Cardiac muscle cell (in vitro differentiated cells and primary cell): ENCODE measurements at regions not wholly inside any gene's neighbourhood (a gene's known extent, or its start where the extent isn't known, plus 50 kb on each side); places are given as distances from the start of the nearest gene placed in this dataset.
A peak's percentile ranks its signal among the peaks of the same experiment; 100 is the strongest.

ENCODE experiments used
- DNase-seq, 2 donors: peaks; one replicate each; pipeline versions ENCODE4 v3.0.0 to v3.0.0-alpha.2; 2010 to 2017; ENCODE audit warnings: low read depth in 1 of 2, low spot score in 1 of 2
- H3K27ac ChIP-seq: fragments of 200-600 bp; sonication (generic); 2 replicates; pipeline ENCODE4 v1.5.1; 2016
- H3K27me3 ChIP-seq: fragments of 200-600 bp; sonication (generic); 2 replicates; pipeline ENCODE4 v1.6.0; 2016; ENCODE audit warnings: control low read depth
- H3K36me3 ChIP-seq: fragments of 200-600 bp; sonication (generic); 2 replicates; pipeline ENCODE4 v1.5.1; 2016; ENCODE audit warnings: control low read depth
- H3K4me1 ChIP-seq: fragments of 200-600 bp; sonication (generic); 2 replicates; pipeline ENCODE4 v1.8.1; 2017; ENCODE audit warnings: low read depth, mild to moderate bottlenecking, mixed run types
- H3K4me3 ChIP-seq: fragments of 200-600 bp; sonication (generic); 2 replicates; pipeline ENCODE4 v1.5.1; 2016; ENCODE audit warnings: mild to moderate bottlenecking
- H3K9me3 ChIP-seq: fragments of 200-600 bp; sonication (generic); 2 replicates; pipeline ENCODE4 v1.5.1; 2017; ENCODE audit warnings: low read depth, mild to moderate bottlenecking, control low read depth
- TF ChIP-seq, protein P1 (sequence below): IDR thresholded peaks from 2 replicates; pipeline ENCODE4 v1.5.1; 2012; ENCODE audit warnings: low read depth, mild to moderate bottlenecking, low read length

DNA sequence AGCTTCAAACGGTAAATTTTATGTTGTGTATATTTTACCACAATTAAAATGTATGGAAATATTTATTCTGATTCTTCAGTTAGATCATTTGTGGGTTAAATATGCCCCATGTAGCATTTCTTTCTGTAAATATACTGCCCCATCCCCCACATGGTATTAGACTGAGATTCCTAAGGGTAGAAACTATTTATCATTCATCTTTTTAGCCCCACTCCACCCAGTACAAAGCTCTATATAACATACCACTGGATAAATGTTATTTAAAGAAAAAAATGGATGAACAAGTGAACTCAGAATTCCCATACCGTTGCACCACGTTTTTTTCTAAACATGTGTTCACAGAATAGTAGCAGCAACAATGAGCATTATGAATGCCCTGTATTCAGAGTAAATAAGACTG lies 234.0 kb upstream of the IRF2BP2 start:
- no peaks in the 10 kb centered on the region for H3K27me3 ChIP-seq
- no peaks in the 10 kb centered on the region for H3K9me3 ChIP-seq
- H3K4me1 ChIP-seq, result peaks cover 7% of the 10 kb centered on the region
- no peaks in the 10 kb centered on the region for H3K36me3 ChIP-seq
- TF ChIP-seq, protein P1, sequence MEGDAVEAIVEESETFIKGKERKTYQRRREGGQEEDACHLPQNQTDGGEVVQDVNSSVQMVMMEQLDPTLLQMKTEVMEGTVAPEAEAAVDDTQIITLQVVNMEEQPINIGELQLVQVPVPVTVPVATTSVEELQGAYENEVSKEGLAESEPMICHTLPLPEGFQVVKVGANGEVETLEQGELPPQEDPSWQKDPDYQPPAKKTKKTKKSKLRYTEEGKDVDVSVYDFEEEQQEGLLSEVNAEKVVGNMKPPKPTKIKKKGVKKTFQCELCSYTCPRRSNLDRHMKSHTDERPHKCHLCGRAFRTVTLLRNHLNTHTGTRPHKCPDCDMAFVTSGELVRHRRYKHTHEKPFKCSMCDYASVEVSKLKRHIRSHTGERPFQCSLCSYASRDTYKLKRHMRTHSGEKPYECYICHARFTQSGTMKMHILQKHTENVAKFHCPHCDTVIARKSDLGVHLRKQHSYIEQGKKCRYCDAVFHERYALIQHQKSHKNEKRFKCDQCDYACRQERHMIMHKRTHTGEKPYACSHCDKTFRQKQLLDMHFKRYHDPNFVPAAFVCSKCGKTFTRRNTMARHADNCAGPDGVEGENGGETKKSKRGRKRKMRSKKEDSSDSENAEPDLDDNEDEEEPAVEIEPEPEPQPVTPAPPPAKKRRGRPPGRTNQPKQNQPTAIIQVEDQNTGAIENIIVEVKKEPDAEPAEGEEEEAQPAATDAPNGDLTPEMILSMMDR, result no peak
- H3K4me3 ChIP-seq, result no peak overlapping the region
- H3K27ac ChIP-seq, result no peak overlapping the region
- DNase-seq, result no peak

DNA sequence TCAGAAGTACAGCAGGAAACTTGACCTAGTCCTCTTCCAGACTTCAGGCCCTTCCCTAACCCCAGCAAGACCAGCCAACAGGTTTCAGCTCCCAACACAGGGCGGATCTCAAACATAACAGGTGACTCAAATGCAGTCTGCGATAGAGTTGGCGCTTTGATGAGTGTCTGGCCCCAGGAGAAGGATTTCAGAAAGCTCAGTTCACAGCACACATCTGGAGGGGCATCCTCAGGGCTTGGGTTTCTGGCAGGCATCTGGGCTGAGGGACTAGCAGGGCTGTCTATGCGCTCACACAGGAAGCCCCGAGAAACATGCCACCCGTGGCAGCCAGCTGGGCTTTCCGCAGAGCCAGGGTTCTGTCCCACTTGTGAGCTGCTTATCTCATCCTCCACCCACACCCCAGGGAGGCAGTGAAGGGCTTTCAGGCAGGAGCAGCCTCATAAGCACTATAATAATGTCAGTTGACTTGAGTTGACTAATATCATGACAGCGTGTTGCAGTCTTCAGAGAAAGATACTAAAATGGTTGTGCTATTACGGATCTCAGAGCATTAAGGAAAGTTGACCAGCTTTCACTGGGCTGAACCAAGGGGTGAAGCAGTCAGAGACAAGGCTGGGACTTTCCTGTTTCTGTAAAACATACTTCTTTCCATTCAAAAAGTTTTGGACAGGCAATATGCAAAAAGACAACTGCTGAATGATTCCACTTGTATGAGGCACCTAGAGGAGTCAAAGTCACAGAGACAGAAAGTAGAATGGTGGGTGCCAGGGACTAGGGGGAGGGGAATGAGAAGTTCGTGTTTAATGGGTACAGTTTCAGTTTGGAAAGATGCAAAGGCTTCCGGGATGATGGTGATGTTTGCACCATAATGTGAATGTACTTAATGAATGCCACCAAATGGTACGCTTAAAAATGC lies 233.0 kb upstream of the IRF2BP2 start:
- peak; percentile 12 to 30 for DNase-seq
- TF ChIP-seq, protein P1, result no peak
- H3K27me3 ChIP-seq, result no peaks in the 10 kb centered on the region
- no peak overlapping the region for H3K27ac ChIP-seq
- no peak overlapping the region for H3K4me3 ChIP-seq
- H3K36me3 ChIP-seq, result no peaks in the 10 kb centered on the region
- no peaks in the 10 kb centered on the region for H3K9me3 ChIP-seq
- peaks cover 7% of the 10 kb centered on the region for H3K4me1 ChIP-seq

DNA sequence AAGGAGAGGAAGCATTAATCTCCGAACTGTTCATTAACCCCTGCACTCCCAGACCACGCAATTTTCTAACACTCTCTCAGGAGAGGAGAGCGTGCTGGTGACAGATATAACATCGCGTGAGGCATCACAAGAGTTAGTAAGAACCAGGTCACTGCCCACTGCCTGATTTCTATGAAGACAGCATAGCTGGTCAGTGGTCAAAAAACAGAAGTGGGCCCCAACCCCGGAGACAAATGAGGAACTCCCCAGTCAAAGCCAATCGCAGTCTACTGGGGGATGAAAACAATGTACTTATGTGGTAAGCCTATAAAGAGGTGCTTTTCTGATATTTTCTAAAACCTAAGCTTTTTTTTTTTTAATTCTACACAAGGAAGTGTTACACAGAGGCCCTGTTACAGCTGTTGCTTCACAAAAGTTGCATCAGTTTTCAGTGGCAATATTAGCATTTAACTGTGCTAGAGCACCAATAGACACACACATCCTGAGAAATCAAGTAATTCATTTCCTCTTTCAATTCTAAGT lies 231.8 kb upstream of the IRF2BP2 start:
- Histone ChIP-seq H3K36me3 (no peaks in the 10 kb centered on the region), H3K27ac (no peak overlapping the region), H3K4me1 (peaks cover 7% of the 10 kb centered on the region), H3K4me3 (no peak overlapping the region), H3K27me3 (no peaks in the 10 kb centered on the region), H3K9me3 (no peaks in the 10 kb centered on the region)
- TF ChIP-seq, protein P1, result no peak
- DNase-seq, result peak in 1 of 2 donors; percentile 69

DNA sequence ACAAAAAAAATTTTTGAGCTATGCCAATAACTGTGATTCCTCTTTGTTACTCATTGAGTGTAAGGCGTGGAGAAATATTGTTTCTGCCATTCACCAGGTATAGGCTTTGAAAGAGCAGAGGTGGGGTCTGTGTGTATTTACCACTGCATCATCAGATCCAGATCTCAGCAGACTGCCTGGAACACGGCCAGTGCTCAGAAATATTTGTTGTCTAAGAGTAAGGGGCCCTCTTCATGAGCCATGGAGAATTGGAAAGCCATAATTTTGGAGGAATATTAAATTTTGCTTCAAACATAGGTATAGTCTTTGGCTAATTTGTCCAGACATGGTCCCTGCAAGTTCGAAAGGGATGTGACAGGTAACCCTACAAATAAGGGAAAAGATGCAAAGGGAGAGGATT lies 231.3 kb upstream of the IRF2BP2 start:
- peaks cover 7% of the 10 kb centered on the region for H3K4me1 ChIP-seq
- no peaks in the 10 kb centered on the region for H3K36me3 ChIP-seq
- no peaks in the 10 kb centered on the region for H3K27me3 ChIP-seq
- no peak for DNase-seq
- no peak overlapping the region for H3K4me3 ChIP-seq
- no peaks in the 10 kb centered on the region for H3K9me3 ChIP-seq
- TF ChIP-seq, protein P1, result no peak
- H3K27ac ChIP-seq, result no peak overlapping the region

DNA sequence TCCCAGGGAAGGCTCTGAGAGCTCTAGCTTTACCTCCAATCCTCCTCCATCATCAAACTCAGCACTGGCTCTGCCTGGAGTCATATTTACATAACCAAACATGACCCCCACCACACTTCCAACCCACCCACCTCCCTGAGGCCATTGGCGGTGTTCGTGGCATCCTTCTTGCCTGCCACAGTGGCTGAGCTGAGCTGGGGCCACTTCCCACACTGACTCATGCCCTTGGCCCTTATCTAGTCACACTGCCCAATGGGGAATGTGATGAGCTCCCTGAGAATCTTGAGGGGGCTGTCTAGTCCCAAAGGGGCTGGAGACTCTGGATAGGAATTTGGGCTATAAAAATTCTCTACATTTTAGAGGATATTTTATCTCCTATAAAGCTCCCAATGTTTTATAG lies 230.9 kb upstream of the IRF2BP2 start:
- Histone ChIP-seq H3K4me1 (peaks cover 7% of the 10 kb centered on the region), H3K27me3 (no peaks in the 10 kb centered on the region), H3K9me3 (no peaks in the 10 kb centered on the region), H3K4me3 (no peak overlapping the region), H3K27ac (no peak overlapping the region), H3K36me3 (no peaks in the 10 kb centered on the region)
- DNase-seq, result no peak
- TF ChIP-seq, protein P1, result no peak
